DMS79 (cell line): ENCODE measurements at regions not wholly inside any gene's neighbourhood (a gene's known extent, or its start where the extent isn't known, plus 50 kb on each side); places are given as distances from the start of the nearest gene placed in this dataset.

Source experiments
- DNase-seq: peaks from one replicate; lab custom pipeline; 2025; lab: John Stamatoyannopoulos, UW

- DNase-seq, result no peak
Observed at GRCh38 chr4:124530464-124531077, 182.0 kb downstream of the ANKRD50 start.

- DNase-seq, result no peak
Observed at GRCh38 chr4:124534131-124534530, 178.4 kb downstream of the ANKRD50 start.

DNA sequence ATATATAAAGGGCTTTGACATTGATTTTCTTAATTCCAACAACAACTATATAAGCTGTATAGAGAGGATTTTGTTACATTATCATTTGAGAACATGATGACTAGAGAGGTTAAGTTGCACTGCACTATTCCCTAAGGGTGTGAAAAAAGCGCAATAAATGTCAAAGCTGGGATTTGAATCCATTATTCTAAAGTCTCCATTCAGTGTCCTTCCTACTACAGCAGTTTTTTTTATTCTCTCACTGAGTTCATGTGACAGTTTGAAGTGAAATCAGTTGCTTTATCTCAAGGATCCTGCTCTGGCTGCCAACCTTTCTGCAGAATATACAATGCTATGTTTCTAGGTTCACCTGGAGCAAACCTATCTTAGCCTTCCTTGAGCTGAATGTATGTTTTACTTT, 177.5 kb downstream of the ANKRD50 start:
- DNase-seq, result no peak

- DNase-seq, result no peak
Observed at GRCh38 chr4:124536946-124537345, 175.6 kb downstream of the ANKRD50 start.

DNA sequence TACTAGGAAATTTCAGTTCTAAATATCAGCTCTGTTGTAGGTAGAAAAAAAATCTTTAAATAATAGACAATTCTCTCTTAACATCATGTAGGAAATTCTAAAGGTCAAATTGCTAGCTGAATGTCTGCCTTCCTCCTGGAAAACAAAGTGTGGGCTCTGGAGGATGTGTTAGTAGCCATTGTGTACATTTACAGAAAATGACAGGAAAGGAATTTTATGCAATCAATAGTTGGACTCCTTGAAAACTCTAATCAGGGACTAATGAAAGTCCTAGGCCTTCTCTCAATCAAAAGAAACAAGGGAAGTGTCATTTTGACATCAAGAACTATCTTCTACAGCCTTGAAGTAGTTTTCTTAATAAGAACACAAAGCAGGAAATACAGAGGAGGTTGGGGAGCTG, 174.6 kb downstream of the ANKRD50 start:
- DNase-seq, result no peak

GRCh38 chr4:124540014-124540413, 172.5 kb downstream of the ANKRD50 start:
- no peak for DNase-seq

GRCh38 chr4:124541652-124542420, 170.7 kb downstream of the ANKRD50 start:
- DNase-seq, result no peak

DNA sequence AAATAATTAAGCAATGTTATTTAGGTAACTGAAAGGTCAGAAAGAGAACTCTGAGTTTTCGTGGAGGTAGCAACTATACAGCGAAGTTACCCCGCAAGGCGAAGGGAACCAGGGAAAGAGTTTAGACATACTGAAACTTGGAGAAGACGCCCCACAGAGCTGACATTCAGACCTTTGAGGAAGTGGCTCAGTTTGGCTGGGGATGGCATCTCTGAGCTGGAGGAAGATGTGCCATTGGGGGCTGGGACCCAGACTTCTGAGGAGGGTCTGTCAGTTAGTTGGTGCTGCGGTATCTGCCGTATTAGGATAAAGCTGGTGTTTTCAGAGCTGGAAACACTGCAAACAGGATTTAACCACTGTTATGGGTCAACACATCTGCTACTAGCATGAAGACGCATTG, 156.6 kb downstream of the ANKRD50 start:
- DNase-seq, result no peak

GRCh38 chr4:124564121-124564520, 148.4 kb downstream of the ANKRD50 start:
- no peak for DNase-seq

DNA sequence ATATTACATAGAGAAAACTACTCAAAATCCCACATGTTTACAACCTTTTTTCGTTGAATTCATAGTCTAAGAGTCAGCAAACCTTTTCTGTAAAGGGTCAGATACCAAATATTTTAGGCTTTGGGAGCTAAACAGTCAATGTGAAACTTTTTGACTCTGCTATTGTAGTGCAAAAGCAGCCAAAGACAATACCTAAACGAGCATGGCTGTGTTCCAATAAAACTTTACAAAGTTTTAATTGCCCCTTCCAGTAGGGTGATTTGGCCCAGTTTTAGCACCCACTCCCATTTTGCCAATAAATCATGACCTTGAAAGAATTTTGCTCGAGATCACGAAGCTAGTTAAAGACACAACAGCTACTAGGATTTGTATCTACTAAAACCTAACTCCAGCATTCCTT, 147.2 kb downstream of the ANKRD50 start:
- DNase-seq, result no peak

- no peak for DNase-seq
Observed at GRCh38 chr4:124566030-124566429, 146.5 kb downstream of the ANKRD50 start.

- no peak for DNase-seq
Observed at GRCh38 chr4:124573056-124573455, 139.5 kb downstream of the ANKRD50 start.

- DNase-seq, result no peak
Observed at GRCh38 chr4:124579896-124580295, 132.6 kb downstream of the ANKRD50 start.

DNA sequence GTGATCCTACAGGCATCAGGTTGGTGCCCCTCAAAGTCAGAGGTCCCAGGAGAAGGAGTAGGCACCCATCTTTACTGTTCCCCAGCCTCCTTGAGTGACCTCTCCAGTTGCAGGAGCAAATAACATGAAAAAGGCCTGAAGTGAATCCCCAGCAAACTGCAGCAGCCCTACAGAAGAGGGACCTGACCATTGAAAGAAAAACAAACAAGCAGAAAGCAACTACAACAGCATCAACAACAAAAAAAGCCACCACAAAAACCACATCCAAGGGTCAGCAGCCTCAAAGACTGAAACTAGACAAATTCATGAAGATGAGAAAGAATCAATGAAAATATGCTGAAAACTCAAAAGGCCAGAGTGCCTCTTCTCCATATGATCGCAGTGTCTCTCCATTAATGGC, 128.7 kb downstream of the ANKRD50 start:
- no peak for DNase-seq

GRCh38 chr4:124589786-124590185, 122.7 kb downstream of the ANKRD50 start:
- no peak for DNase-seq

DNA sequence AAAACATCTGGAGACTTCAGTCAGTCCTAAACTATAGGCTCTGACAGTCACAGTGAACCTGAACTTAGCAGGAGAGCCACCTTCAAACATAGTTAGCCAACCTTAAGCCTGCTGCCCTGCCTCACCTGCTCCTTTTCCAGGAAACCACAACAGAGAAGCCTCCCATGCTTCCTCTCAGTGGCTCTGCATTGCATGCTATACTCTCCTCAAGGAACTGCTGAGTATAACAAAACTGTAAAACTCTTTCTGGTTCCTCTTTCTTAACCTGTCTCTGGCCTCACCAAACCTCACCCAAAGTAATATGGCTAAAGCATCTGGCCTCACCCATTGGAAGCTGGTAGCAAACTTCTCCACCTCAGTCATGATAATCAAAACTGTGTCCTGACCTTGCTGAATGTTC, 122.1 kb downstream of the ANKRD50 start:
- DNase-seq, result no peak

DNA sequence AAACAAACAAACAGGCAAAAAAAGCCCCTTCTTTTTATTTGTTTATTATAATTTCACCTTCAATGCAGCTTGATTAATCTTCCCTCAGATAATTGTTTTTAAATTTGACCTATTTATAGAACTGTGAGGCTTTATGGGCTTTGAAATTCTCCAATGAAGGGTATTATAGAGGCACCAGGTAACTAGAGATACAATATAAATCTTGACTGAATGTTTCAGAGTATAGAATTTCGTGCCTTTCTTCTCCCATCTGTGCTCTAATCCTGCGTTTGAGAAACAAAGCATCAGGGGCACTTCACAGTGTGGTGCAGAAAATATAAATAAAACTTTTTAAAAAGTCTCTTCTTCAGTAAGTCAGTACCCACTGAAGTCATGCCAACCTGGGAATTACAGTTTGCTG, 120.9 kb downstream of the ANKRD50 start:
- DNase-seq, result no peak

DNA sequence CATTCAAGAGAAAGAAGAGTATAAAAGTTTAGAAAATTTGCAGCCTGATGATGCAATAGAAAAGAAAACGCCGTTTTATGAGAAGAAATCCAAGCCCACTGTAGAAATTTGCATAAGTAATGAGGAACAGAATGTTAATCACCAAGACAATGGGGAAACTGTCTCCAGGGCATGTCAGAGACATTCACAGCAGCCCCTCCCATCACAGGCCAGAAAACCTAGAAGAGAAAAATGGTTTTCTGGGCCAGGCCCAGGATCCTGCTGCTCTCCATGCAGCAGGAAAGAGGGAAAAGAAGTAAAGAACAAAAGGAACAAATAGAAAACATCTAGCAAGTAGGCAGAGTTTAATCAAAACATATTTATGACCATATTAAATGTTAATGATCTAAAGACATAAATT, 119.0 kb downstream of the ANKRD50 start:
- no peak for DNase-seq

DNA sequence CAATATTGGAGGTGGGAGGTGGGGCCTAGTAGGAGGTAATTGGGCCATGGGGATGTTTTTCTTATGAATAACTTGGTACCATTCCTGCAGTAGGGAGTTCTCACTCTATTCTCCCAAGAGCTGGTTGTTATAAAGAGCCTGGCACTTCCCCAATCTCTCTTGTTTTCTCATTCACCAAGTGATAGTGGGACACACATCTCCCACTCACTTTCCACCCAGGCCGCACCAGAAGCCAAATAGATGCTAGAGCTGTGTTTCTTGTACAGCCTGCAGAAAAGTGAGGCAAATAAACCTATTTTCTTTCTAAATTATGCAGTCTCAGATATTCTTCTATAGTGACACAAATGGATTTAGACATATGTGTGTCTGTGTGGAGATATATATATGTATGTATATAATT, 117.6 kb downstream of the ANKRD50 start:
- DNase-seq, result no peak

DNA sequence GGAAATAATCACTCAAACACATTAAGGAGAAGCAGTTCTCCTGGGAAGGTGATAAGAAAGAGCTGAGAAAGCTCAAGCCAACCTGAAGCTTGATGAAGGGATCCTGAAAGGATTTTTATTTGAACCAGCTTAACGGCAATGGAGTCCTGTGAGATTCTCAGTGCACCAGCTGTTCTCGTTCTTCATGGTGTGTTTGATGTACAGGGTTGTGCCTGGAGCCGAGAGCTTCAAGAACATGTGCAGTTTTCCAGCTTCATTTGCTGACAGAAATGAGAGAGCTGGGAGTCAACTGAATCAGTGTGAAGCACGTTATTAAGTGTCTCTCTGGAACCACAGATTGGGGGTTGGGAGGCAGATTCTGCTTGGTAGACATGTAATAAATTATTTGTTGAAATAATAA, 115.7 kb downstream of the ANKRD50 start:
- no peak for DNase-seq

DNA sequence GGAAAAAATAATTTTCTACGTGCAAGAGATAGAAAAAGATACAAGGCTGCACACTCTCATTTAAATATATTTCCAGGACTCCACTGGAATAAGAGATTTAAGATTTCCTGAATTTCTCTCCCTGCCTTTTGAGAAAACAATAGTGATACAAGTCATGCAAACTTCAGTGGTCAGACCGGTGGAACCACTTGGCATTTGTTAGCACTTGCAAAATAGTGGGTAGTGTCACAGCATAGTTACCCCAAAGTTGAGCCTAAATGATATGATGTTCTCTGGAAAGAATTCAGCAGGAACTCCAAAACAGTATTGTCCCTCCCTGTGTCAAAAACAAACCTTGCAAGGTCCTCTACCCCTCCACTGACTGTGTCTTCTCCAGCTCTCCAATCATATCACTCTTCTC, 102.3 kb downstream of the ANKRD50 start:
- DNase-seq, result no peak
